ENCODE measurements at regions not wholly inside any gene's neighbourhood (a gene's known extent, or its start where the extent isn't known, plus 50 kb on each side); places are given as distances from the start of the nearest gene placed in this dataset.

DNA sequence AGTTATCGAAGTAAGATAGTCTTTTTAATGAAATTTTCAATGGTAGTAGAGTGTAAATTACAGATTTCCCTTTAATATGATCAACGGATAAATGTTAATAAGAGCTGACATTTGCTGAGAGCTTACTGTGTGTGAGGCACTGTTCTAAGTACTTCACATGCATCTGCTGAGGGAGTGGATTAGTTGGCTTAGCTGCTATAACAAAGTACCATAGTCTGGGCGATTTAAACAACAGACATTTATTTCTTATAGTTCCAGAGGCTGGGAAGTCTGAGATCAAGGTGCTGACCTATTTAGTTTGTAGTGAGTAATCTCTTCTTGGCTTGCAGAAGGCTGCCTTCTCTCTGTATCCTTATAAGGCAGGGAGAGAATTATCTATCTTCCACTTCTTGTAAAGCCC is 174.3 kb downstream of the CEP135 start:
- H3K4me3 ChIP-seq (ENCODE audit: low read depth, low read length): no peak overlapping the region
- no peak for DNase-seq (ENCODE audit: low read depth)
- TF ChIP-seq, protein P1, sequence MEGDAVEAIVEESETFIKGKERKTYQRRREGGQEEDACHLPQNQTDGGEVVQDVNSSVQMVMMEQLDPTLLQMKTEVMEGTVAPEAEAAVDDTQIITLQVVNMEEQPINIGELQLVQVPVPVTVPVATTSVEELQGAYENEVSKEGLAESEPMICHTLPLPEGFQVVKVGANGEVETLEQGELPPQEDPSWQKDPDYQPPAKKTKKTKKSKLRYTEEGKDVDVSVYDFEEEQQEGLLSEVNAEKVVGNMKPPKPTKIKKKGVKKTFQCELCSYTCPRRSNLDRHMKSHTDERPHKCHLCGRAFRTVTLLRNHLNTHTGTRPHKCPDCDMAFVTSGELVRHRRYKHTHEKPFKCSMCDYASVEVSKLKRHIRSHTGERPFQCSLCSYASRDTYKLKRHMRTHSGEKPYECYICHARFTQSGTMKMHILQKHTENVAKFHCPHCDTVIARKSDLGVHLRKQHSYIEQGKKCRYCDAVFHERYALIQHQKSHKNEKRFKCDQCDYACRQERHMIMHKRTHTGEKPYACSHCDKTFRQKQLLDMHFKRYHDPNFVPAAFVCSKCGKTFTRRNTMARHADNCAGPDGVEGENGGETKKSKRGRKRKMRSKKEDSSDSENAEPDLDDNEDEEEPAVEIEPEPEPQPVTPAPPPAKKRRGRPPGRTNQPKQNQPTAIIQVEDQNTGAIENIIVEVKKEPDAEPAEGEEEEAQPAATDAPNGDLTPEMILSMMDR (IDR thresholded peaks at IDR 0.05; ENCODE audit: insufficient read depth, low read length): no peak

DNA sequence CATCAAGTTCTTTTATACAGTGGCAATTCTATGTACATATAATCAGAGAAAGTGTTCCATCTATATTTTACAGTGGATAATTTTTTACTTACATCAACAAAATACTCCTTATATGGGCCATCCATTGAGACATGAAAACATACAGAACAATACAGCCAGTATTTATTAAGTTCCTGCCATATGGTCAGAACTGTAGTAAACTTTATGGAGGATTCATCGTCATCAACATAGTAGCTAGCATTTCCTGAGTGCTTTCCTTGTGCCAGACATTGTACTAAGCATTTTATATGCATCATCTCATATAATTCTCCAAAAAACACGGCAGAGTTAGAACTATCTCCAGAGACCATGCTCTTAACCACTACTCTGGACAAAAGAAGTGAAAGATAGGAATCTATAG is 170.1 kb downstream of the CEP135 start:
- H3K4me3 ChIP-seq (ENCODE audit: low read depth, low read length): no peak overlapping the region
- TF ChIP-seq, protein P1 (IDR thresholded peaks at IDR 0.05; ENCODE audit: insufficient read depth, low read length): no peak
- DNase-seq (ENCODE audit: low read depth): no peak

DNA sequence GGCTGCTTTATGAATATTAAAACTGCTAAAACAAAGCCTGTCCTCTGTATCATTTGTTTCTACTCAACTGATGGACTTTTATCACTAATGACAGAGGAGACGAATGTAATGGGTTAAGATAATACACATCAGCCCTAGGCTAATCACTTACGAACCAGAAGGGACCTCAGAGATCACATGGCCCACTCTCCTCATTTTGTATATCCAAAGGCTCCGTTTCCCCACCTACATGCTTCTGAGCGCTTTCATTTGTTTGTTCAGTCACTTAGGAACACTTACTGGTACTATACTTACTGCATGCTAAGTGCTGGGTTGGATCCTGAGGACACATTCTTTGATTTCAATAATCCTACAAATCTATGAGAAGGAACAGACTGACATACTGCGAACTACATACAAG is 169.3 kb downstream of the CEP135 start:
- DNase-seq (ENCODE audit: low read depth): no peak
- H3K4me3 ChIP-seq (ENCODE audit: low read depth, low read length): no peak overlapping the region
- TF ChIP-seq, protein P1 (IDR thresholded peaks at IDR 0.05; ENCODE audit: insufficient read depth, low read length): no peak

DNA sequence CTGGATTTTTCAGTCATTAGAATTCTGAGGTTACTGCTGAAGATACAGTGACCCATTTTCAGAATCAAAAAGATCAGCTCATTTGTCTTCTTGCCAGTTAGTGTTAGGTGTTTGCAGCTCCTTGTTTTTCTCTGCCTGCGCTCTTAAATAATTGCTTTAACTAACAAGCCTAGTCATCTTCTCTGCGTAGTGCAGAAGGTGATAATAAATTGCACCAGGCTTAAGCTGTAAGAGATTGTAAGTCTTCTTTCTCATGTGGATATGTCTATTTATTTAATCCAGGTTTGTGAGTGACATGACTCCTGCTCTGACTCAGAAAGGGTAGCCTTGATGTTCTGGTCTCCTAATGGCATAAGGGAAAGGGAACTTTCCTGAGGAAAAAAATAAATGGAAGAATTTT is 167.2 kb downstream of the CEP135 start:
- DNase-seq (ENCODE audit: low read depth): no peak
- TF ChIP-seq, protein P1 (IDR thresholded peaks at IDR 0.05; ENCODE audit: insufficient read depth, low read length): no peak
- H3K4me3 ChIP-seq (ENCODE audit: low read depth, low read length): no peak overlapping the region

DNA sequence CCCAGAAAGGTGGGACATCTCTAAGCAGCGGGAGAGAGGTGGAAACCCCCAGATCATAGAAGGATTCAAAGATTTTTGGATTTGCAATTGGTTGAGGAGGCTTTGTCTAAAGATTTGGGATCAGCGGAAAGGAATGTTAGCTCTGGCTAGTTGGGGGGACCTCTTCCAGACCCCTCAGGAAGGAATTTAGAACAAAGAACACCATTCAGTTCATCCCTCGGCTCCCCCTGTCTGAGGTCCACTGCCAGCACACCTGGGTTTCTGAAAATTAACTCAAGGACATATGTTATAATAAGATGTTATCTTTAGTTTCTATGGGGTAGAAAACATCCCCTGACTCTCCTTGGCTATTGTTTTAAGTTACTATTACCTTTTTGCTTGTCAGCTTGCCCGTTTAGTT is 163.6 kb downstream of the CEP135 start:
- TF ChIP-seq, protein P1 (IDR thresholded peaks at IDR 0.05; ENCODE audit: insufficient read depth, low read length): no peak
- H3K4me3 ChIP-seq (ENCODE audit: low read depth, low read length): no peak overlapping the region
- no peak for DNase-seq (ENCODE audit: low read depth)

DNA sequence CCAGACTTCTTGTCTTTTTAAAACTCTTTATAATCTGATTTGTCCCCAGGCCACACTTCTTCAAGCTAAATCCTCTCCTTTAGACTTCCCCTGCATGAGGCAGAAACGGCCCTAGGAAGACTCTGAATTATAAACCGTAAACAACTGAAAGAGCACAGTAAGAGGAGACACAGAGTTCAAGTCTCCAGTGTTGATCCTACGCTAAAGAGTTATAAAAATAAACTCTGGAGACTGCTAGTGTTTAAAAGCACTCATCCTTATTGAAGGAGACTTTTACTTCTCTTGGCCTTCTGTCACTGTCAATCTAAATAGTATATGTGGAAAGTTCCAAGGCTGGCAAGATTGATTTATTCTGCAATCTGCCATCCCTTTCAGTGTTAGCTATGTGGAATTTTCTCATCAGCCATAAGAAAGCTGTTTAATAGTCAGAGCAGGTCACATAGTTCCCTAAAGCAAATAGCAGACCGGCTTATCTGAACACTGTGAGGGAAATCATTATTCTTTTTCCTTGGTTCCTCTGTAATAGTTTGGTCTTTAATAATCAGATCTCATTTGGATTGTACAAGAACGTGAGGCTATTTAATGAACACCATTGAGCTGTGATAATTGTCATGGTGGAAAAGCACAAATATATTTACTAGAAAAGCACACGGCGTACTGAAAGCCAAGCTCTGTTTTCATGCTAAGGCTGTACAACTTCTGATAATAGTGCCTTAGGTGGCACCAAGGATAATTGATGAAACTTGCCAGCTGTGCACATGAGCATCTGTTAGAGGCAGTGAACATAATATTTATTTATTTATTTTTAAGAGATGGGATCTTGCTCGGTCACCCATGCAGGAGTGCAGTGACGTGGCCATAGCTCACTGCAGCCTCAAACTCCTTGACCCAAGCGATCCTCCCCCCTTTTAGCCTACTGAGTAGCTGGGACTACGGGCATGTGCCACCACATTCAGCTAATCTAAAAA is 157.7 kb downstream of the CEP135 start:
- DNase-seq (ENCODE audit: low read depth): no peak
- H3K4me3 ChIP-seq (ENCODE audit: low read depth, low read length): no peak overlapping the region
- TF ChIP-seq, protein P1 (IDR thresholded peaks at IDR 0.05; ENCODE audit: insufficient read depth, low read length): no peak

Measured in fibroblast of the aortic adventitia (primary cell).